NCI-H524 treated with DMSO at 0.1 percent for 48 hours (cell line): ENCODE measurements at regions not wholly inside any gene's neighbourhood (a gene's known extent, or its start where the extent isn't known, plus 50 kb on each side); places are given as distances from the start of the nearest gene placed in this dataset.

ENCODE experiments used
- DNase-seq: peaks from one replicate; lab custom pipeline; 2025; lab: John Stamatoyannopoulos, UW

DNA sequence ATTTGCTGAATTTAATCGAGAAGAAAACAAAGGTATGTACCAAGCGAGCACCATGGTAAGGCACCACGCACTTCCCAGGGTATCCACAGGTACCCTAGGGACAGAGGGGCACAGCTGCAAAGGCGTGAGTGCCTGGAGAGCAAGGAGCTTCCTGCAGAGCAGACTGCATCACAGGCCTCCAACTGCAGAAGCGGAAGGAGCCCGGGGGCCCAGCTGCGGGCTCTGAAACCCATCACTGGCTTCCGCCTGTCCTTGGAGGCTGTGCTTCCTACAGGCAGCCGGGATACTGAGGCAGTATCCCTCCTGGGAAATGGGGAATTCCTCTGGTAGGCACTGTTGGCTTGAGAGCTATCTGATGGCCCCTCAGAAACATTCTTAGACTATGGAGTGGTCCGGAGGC, 217.4 kb upstream of the GMDS start:
- no peak for DNase-seq

DNA sequence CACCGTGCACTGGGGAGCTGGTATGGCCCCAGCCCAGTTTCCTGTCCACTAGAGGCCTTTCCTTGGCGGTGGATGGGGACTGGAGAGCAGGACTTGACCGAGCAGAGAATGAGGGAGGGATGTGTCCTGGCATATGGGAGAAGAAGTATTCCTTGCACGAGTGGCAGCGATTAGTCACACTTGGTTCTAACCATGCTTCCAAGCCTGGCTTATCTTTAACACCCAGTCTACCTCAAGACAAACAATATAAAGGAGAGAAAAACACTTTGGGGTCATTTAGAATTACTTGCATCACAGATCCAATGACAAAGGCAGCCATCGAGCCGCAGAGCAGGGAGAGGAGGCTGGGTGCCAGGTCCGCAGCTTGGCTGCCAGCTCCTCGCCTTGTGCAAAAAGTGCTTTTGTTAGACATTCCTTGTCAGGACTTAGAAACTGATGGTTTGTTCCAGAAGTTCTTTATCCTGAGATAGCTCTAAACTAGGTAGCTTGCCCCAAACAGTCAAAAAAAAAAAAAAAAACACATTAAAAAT, 214.9 kb upstream of the GMDS start:
- DNase-seq, result no peak

DNA sequence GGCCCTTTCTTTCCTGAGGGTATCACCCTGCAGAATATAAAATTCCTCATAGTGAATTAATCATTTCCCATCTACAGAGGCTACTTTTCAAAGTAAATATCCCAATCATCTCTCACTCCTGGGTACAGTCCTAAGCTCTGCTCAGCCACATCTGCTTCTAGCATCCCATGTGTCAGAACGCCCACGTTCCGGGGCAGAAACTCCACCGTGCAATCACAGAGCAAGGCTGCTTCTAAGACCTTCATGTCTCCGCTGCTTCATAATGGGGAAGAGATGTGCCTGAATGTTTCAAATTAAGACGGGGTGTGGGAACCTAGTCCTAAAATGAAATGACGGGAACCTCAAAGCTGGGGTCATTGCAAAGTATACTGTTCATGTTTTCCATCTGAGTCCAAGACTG, 208.8 kb upstream of the GMDS start:
- DNase-seq, result no peak

DNA sequence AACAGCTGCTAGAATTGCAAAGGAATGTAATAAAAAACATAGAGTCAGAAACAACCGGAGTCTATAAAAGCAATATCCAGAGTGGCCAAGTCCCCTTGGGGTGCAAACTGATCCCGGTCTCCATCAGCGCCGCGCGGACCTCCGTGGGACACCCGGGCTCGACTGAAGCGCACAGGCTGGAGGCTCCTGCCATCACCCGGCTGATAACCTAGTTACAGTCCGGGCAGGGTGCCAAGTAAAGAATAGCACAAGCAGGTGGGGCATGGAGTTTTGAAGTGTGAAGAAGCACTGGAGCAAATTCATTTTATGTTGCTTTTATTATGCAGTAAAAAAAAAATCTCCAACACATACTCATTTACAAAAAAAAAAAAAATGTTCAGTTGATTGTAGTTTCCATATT, 205.1 kb upstream of the GMDS start:
- DNase-seq, result peak; percentile 50

DNA sequence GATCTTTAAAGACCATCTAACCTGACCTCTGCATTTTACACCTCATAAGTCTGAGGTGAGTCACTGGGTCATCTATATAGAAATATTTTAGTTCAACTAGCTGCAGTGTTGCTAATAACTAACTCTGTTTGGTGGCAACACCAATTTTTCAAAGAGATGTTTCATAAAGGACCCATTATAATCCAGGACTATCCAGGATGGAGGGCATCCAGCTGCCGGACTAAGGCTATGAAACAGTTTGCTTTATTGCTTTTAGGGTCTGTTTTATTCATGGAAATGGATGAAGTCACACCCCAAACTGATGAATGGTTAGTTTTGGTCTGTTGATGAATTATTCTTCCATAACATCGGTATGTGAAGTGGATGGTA, 204.2 kb upstream of the GMDS start:
- no peak for DNase-seq

DNA sequence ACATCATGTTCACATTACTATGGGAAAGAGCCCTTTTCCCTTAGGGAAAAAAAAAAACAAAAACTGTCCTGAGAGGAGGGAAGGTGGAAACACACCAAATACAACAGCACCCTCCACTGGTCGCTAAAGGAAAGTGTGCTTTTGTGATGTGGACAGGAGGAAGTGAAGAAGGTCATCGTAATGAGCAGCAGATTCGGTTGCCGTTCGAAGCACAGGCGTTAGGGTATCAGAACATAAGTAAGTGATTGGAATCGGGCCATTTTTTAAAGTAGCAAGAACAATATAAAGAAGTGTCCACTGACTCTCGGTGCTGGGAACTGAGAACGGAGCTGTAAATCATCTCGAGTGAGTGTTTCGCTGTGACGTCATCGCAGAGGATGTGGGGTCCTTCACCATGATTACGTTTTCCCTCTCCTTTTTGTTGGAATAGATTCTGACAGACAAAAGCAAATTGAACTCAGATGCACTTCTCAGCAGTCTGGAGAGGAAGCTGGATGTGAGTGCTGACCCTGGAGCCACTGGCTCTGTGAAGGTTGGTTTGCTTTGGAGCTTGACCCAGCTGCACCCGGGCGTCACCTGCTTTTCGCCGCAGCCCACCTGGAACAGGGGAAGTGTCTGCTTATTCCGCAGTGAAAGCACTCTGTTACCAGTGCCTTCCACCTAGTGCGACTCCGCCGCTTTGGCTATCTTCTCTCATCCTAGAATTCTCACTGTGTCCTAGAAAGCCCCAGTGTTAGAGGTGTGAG, 203.6 kb upstream of the GMDS start:
- no peak for DNase-seq

DNA sequence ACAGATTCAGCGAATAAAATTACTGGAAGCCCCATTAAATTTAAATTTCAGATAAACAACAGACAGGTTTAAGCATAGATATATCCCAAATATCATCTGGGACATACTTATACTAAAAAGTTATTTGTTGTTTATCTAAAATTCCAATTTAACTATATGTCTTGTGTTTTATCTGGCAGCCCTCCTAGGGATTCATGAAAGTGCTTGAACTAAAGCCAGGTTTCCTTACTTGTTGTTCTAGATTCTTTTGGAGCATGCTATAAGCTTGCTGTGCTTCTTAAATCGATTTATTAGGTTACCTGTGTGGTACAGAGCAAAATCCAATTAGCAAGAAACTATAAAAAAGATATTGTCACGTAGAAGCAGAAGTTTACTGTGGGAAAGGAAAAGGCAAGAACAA, 202.5 kb upstream of the GMDS start:
- DNase-seq, result no peak

DNA sequence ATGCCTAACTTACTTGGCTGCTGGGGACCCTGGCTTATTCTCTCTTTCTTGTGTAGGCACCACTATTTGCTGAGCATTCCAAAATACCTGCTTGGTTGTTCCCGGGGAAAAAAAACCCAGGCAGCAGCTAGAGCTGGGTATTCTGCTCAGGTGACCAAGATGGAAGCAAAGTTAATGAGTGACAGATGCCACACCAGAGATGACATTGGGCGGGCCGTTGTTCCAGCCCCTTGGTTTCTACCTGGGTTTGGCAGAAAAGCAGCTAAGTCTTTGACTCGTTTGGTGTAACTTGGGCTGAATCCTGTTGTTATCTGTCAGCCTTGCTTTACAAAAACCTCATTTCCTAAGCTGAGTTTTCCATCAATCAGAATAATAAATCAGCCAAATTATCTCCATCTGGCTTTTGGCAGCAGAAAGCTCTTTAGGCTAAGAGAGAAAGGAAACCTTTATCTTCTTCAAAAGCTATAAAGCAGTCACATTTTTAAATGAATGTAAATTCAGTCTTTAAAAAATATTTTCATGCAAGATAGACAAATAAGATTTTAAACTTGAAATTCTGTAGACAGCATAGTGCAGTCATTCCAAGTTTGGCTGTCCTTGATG, 202.0 kb upstream of the GMDS start:
- DNase-seq, result no peak

DNA sequence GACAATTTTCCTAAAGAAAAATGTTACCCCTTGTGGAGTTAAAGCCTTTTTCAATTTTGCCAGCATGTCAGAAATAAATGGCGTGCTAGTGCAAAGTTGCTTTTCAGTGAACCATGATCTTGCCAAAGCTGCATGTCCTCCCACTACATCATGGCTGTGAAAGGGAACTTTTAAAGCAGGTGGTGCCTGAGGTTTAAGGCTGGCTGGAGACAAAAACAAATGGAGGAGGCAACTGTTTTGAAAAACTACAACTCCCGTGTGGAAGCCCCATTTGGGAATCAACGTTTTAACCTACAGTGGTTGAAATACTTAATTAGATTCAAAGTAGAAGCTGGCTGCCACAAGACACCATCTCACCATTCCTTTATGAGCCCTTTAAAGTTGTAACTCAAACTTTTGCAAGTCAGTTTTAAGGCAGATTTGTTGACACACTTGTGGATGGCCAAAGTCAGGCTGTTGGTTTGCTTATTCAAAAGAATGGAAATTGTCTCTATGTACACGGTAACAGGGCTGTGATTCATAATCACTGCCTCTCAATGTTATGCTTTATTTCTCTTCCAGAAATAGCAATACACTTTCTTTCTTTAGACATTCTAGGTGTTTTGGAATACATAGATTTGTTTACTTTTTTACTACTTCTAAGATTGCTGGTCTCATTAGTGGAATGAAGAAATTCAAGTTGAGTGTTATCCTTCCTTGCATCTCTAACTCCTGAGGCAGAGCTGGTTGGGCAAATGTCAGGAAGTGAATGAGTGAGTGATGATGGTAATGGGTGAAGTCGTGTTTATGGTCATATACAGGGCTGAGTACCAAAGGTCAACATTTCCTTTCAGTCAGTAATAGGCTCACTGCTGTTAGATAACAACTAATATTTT, 196.4 kb upstream of the GMDS start:
- no peak for DNase-seq

DNA sequence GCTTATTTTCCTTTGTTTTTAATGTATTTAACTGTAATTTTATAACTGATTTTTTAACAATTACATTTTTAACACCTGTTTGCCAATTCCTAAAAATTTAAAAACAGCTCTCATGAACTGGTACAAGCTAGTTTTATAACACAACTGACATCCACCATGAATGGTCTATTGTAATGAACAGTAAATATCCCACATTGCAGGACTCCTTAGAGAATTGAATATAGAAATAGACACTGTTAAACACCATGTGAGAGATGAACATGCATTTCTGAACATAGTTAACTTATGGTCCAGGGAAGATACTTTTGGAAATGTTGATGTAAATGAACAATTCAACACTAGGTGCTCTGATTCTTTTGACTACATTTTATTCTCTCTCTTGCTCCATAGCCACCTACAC, 195.1 kb upstream of the GMDS start:
- DNase-seq, result no peak

DNA sequence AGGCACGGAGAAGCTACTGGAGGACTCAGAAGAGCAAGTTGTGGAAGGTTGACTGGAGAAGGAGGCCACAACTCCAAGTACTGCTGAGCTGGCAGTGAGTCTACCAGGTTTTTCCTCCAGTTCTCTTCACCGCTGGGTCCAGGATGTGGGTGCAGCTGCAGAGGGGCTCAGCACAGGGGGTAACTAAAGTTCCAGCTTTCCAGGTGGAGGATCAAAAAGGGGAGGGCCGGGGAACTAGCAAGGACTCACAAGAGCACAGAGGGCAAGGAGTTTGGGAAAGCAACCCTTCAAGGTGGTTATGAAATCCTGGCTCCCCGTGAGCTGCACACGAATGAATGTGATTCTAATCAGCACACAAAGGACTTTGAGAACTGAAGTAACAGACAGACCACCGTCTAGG, 194.2 kb upstream of the GMDS start:
- DNase-seq, result no peak

DNA sequence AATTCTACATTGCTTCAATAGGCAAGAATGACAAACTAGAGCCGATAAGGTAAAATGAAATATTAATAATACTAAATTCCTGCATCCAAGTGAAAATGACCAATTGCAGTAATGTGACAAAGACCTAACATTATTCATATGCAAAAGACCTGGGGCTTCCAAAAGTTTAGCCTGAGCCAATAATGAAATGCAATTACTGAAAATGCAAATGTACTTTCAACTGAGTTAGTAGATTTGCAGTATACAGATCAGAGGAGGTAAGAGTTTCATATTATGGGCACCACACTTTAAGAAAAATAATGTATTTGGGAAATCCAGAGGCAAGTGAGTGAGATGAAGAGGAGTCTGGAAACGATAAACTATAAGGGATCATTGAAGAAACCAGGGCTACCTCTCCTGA, 193.7 kb upstream of the GMDS start:
- DNase-seq, result no peak

DNA sequence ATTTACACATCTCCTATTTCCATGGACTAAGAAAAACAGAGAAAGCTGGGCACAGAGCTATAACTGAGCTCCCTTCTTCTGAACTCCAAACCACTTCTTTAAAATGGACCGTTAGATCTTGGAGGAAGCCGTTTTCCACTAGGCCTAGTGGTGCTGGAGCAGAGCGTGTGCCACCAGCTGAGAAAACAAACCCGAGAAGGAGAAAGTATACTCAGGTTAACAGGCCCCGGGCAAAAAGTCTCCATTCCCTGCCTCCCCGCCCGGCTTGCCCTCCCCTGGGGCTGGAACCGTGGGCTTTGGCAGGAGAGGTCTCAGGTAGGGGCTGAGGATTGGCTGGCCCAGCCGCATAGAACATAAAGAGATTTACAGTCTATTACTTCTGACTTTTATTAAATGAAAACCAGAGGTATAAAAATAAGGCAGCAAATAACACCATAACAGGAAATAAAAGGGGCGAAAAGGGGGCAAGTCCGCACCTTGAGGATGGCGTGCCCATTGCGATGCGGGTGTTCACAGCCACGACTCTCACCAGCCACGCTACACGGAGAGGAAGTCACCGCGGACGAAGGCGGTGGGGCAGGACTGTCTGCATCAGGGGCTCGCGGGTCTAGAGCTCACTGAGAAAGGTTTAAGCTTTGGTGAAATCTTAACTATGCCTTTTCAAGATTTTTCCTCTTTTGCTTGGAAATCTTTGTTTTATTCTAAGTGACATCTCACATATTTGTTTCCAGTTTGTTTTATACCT, 191.2 kb upstream of the GMDS start:
- no peak for DNase-seq

DNA sequence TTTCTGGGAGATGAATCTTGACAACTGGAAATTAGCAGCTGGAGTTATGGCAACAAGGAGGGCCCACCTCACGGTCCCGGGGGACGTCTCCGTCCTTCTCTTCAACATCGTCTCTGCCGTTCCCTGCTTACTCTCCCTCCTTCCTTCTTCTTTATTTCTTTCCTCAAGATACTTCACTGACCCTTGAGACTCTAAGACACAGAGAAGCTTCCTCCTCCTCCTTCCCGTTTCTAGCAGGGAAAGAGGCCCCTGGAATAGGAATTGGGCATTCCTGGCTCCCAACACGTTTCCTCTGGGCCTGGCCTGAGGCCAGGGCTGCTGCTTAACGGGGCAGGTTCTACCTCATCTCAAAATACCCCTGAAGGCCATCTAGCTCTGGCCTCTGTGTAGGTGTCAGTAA, 189.9 kb upstream of the GMDS start:
- no peak for DNase-seq

DNA sequence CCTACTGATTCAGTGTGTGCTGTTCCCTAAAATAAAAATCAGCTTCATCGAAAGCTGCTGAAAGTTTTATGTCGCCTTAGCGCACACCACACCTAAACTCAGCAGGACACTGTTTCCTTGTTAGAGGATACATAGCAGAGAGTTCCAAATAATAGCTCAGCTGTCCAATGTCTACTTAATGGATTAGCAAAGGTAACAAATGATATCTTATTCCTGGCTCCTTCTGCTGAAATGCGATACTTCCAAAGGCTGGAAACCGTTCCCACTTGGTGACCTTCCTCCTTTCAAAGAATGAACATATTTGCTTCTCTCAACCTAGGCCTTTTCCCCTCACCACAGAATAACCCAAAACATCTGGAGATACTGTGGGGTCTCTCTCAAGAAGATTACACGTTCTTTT, 189.5 kb upstream of the GMDS start:
- DNase-seq, result peak; percentile 44

DNA sequence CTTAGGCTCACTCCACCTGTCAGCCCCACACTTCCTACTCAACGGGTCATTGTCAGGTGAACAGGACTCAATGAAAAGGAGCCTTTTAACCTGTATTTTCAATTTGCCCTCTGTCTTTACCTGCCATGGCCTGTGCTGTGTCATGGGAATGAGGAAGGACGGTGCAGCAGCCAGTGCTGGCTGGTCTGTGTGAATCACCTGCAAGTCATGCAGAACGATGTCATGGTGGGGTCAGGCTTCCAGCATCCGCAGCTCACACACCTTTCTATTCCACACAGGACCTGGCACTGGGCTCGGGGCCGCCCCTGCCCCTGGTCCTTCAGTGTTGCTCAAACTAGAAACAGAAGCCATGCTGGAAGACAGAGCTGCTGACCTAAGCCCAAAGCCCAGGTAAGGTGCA, 188.7 kb upstream of the GMDS start:
- no peak for DNase-seq

DNA sequence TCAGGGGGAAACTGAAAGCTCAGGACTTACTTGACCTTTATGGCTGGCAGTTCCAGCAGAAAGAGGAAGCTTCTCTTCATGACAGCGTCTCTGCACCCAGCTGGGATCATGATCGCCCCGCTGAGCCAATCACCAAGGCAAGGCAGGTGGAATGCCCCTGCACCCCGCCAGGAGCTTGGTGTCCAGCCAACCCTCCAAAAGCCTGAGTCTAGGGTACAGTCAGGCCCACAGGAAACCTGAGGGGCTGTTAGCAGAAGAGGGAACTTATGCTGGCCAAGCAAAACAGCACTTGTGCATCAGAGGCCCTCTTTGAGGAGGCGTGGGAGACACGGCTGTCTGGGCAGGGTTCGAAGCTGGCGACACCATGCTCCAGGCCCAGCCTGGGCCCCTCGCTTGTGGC, 188.3 kb upstream of the GMDS start:
- no peak for DNase-seq

DNA sequence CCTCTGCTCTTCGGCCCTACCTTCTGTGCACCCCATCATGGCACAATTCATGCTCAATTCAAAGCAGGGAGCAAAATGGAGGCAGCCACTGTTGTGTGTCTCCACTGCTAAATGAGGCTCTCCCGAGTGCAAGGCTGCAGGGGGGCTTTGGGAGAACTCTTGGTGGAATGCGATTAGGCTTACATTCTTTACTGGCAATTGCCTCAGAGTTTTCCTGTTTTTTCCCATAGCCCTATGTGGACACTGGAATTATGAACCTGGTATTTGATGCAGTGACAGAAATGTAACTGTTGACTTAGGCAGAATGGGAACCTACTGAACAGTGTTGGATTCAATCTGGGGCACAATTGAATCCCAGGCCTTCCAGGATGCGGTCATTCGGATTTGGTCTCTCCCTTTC, 187.9 kb upstream of the GMDS start:
- DNase-seq, result no peak

DNA sequence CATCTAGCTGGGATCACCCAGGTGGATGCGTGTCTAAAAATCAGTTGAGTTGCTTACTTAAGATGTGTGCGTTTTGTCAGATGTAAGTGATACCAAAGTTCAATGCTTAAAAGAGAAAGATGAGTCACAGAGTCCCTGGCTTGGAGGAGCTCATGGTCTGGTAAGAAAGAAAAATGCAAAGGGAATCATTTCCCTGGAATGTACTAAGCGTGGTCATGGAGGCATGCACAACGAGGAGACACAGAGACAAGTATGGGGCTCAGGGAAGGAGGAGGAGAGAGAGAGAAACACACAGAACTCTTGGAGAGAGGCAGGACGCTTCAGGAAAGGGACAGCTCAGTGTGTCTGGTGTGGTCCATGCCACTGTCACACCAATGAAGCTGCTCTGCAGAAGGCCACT, 186.9 kb upstream of the GMDS start:
- no peak for DNase-seq

DNA sequence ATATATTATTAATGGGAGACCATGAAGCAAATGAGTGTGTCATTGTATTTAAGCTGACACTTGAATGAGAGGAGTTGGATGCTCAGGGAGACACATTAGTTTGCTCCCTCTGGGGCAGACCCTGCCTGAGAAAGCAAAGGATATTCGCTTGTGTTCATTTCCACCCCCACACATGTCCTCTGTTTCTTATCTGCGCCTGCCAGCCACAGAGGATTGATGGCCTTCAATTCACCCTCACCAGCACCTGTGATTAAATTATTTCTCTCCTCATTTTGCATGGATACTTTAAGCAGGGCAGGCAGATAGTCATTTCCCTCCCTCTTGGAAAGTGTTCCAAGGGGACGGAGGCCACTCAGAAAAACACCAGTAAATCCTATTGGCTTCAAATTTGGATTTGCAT, 185.2 kb upstream of the GMDS start:
- DNase-seq, result no peak

DNA sequence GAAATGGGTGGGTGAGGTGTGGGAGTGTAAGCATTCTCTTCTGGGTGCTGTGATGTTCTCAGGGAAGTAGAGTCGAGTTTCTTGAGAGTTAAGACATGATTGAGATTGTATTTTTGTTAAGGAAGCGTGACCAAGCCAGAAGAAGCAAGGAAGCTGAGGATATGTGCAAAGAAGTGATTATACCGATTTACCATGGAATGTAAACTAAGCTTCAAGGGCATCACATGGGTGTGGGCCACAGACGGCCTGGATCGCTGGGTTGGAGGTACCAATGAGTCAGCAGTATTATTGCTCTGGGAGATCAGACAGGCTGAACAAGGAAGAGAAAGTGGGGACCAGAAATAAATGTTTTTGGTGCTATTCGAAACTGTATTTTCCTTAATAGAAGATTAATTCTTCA, 184.1 kb upstream of the GMDS start:
- no peak for DNase-seq

DNA sequence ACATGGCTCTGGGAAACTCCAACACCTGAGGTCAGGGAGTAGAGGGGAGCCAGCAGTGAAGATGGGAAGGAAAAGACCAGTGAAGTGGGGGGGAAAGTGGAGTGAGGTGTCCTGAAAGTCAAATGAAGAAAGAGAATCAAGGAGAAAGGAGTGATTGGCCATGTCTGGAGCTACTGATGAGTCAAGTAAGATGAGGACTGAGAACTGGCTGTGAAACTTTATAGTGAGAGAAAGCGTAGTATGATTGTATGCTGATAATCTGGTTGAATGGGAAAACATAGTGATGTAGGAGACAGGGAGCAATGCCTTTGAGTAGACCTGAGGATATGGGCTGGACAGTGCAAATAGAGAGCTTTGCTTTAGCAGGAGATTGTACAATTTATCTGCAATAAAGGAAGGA, 183.6 kb upstream of the GMDS start:
- no peak for DNase-seq
